NCI-H748 (cell line): ENCODE measurements at regions not wholly inside any gene's neighbourhood (a gene's known extent, or its start where the extent isn't known, plus 50 kb on each side); places are given as distances from the start of the nearest gene placed in this dataset.
"Not testable (repeated sequence)": the region's sequence is repeated elsewhere in the genome, so short reads cannot be mapped to it uniquely, and the experiment has no call there.

Experiments used
- DNase-seq: peaks from one replicate; lab custom pipeline; 2025; ENCODE audit not compliant: unreplicated experiment; lab: John Stamatoyannopoulos, UW

DNA sequence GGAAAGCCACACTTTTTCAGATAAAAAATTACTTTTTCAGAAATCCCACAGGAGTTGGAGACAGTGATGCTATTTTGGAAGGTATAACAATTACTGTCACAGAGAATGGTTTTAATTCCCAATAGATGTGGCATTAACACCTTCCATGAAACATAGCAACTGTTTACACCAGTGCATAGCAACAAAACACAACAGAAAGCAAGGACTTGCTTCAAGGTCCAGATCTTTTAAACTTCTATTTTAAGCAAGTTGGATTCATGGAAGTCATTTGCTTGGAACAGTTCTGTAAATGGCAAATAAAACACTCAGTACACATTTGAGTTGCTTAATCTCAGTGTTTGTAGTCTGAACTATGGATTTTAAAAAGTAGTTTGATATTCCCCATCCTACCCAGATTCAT, 385.9 kb upstream of the SPRY2 start:
- DNase-seq = no peak

DNA sequence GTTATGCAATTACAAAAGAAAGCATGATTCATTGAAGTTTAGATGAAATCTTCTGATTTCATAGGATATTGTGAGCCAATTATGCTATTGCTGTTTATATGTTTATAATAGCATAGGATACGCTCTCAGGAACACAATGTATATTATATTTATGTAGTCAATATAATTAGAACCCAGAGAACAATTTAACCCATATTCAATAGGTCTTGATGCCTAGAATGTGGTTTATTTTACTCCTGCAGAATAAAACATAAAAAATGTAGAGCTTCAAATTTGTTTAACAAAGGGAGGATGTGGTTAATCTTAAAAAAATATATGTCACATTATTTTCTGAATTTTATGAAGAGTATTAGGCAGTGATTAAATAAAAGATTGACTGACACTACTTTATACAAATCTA, 380.8 kb upstream of the SPRY2 start:
- no peak for DNase-seq

DNA sequence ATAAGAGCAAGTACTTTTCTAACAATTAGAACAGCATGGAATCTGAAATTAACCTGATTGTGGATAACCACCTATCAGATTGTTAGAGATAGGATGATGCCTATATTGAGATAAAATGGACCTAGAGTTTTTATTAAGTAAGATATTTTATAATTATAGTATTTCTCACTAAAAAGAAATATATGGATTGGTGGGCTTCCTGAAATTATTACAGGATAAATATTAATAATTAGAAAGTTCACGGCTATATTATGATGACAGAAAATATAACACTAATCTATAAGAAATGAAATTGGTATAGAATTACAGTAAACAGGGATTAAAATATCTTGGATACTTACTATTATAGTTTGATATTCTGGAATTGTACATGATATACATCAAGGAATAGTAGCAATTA, 378.0 kb upstream of the SPRY2 start:
- DNase-seq = no peak

DNA sequence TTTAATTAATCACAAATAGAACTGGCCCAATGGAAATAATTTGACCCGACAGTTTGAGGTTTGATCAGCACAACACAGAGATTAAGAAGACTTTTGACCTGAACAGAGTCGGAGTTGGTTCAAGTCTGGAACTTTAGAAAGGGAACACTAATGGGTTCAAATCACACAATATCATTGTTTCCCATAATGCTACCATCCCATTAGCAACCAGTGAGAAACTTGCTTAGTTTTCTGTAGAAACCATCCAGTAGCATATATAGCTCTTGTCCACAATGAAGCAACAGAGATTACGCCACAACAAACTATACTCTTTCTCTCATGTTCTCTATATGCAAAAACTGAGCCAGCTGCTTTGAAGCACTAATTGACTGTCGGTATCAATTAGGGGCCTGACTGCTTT, 376.9 kb upstream of the SPRY2 start:
- no peak for DNase-seq

DNA sequence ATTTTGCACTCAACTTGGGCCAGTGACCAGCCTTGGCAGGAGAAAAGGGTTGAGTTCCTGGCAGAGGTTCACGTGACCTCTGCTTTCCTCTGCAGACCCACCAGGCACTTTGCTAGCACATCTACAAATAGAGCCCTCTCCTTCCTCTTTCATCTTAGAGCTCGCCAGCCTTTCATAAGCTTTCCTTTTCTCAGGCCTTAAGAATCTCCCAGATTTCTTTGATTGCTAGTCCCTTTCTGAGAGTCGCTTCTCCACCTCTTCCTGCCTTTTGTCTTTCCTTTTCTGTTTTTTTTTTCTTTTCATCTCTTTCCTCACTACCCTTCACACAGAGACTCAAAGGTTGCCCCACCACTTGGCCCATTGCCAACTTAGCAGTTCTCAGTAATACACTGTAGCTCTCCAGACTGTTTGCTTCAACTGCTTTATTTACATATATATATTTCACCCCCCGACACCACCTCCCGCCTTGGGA, 375.7 kb upstream of the SPRY2 start:
- peak; percentile 81 for DNase-seq

DNA sequence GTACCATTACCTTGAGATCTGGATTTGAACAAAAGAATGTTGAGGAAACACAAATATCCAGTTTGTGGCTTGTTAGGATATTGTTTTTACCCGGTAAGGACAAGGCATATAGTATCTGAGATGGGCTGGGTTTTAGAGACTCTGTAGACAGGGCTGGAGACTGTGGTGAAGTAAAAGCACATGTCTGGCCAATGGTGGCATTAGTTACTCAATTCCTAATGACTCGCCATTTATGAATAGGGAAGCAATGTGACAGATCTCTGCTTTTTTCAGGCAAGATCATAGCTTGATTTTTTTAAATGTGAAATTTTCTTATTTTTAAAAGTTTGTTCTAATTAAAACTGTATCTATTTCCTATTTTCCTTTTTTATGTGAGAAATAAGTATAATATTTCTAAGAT, 371.1 kb upstream of the SPRY2 start:
- no peak for DNase-seq

DNA sequence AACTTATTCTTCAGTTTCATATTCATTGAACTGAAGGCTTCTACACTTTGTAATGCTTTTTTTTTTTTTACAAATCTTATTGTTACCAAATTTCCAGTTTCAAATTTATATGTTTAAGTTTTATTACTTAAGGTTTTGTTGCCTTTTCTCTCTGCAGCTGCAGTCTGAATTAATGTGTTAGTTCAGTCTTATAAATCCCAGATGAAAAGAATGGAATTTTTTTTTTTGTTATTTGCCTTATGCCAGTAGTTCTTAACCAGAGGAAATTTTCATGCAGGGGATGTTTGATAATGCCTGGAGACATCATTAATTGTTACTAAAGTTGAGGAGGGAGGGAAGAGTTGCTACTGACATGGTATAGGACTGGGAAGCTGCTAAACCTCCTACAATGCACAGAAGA, 367.9 kb upstream of the SPRY2 start:
- DNase-seq = no peak

DNA sequence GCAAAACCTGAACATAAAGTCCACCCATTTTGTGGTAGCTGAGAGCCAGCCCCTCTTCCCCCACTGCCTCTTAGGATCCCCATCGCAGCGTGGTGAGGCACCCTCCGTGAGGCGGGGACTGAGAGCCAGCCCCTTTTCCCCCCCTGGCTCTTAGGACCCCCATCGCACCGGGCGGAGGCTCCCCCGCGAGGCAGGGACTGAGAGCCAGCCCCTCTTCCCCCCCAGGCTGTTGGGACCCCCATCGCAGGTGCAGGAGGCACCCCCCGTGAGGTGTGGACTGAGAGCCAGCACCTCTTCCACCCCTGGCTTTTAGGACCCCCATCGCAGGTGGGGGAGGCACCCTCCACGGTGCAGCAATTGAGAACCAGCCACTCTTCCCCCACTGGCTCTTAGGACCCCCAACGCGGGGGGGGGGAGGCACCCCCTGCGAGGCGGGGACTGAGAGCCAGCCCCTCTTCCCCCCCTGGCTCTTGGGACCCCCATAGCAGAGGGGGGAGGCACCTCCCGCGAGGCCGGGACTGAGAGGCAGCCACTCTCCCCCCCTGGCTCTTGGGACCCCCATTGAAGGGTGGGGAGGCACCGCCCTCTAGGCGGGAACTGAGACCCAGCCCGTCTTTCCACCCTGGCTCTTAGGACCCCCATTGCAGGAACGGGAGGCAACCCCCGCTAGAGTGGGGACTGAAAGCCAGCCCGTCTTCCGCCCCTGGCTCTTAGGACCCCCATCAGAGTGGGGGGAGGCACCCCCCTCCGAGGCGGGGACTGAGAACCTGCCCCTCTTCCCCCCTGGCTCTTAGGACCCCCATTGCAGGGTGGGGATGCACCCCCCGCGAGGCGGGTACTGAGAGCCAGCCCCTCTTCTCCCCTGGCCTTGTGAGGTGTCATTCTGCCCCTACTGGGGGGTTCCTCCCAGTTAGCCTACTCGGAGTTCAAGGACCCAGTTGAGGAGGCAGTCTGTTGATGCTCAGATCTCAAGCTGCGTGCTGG, 366.4 kb upstream of the SPRY2 start:
- no peak for DNase-seq

DNA sequence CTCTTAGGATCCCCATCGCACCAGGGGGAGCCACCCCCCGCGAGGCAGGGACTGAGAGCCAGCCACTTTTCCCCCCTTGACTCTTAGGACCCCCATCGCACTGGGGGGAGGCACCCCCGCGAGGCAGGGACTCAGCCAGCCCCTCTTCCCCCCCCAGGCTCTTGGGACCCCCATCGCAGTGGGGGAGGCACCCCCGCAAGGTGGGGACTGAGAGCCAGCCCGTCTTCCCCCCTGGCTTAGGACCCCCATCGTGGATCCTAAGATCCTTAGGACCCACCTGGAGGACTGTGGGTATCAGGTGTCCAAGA, 365.2 kb upstream of the SPRY2 start:
- DNase-seq = no peak

DNA sequence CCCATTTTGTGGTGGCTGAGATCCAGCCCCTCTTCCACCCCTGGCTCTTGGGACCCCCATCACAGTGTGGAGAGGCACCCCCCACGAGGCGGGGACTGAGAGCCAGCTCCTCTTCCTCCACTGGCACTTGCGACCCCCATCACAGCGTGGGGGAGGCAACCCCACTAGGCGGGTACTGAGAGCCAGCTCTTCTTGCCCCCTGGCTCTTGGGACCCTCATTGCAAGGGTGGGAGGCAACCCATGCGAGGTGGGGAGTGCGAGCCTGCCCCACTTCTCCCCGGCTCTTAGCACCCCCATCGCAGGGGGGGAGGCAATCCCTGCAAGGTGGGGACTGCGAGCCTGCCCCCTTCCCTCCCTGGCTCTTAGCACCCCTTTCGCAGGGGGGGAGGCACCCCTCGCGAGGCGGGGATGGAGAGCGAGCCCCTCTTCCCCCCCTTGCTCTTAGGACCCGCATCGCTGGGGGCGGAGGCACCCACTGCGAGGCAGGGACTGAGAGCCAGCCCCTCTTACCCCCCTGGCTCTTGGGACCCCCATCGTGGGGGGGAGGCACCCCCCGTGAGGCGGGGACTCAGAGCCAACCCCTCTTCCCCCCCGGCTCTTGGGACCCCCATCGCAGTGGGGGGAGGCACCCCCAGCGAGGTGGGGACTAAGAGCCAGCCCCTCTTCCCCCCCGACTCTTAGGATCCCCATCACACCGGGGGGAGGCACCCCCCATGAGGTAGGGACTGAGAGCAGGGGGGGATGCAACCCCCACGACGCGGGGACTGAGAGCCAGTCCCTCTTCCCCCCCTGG, 364.6 kb upstream of the SPRY2 start:
- no peak for DNase-seq

DNA sequence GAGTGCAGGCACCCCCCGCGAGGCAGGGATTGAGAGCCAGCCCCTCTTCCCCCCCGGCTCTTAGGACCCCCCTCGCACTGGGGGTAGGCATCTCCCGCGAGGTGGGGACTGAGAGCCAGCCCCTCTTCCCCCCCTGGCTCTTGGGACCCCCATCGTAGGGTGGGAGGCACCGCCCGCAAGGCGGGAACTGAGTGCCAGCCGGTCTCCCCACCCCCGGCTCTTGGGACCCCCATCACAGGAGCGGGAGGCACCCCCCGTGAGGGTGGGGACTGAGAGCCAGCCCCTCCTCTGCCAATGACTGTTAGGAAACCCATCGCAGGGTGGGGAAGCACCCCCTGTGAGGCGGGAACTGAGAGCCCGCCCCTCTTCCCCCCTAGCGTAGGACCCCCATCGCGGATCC, 363.4 kb upstream of the SPRY2 start:
- DNase-seq = no peak

DNA sequence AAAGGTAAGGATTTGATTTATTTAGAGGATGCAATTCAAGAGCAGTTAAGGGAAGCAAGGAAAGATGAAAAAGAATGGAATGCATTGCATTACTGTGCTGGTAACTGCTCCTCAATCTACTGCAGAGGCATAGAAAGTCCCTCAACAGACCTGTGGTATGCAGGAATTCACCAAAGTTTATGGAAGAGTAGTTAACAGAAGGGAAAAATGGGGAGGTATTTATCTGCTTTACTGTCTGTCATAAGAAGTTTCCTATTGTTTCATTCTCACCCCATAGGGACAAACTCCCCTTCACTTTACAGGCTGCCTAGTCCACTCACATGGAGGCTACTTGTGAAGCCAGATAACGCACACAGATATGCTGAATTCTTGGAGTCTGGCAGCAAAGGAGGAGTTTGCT, 354.9 kb upstream of the SPRY2 start:
- DNase-seq = no peak

DNA sequence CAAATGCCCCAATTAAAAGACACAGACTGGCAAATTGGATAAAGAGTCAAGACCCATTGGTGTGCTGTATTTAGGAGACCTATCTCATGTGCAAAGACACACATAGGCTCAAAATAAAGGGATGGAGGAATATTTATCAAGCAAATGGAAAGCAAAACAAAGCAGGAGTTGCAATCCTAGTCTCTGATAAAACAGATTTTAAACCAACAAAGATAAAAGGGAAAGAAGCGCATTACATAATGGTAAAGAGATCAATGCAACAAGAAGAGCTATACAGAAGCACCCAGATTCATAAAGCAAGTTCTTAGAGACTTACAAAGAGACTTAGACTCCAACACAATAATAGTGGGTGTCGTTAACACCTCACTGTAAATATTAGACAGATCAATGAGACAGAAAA, 350.9 kb upstream of the SPRY2 start:
- not testable (repeated sequence) for DNase-seq

DNA sequence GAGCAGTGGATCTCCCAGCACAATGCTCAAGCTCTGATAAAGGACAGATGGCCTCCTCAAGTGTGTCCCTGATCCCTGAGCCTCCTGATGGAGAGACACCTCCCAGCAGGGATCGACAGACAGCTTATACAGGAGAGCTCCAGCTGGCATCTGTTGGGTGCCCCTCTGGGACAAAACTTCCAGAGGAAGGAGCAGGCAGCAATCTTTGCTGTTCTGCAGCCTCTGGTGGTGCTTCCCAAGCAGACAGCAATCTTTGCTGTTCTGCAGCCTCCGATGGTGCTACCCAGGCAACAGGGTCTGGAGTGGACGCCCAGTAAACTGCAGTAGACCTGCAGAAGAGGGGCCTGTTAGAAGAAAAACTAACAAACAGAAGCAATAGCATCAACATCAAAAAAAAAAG, 349.3 kb upstream of the SPRY2 start:
- no peak for DNase-seq

DNA sequence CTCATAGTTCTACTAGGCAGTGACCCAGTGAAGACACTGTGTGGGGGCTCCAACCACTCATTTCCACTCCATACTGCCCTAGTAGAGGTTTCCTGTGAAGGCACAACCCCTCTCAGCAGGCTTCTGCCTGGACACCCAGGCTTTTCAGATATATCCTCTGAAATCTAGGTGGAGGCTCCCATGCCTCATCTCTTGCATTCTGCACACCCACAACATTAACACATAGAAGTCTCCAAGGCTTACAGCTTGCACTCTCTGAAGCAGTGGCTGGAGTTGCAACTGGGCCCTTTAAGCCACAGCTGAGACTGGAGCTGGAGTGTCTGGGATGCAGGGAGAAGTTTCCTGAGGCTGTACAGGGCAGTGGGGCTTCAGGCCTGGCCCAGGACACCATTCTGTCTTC, 347.7 kb upstream of the SPRY2 start:
- no peak for DNase-seq

DNA sequence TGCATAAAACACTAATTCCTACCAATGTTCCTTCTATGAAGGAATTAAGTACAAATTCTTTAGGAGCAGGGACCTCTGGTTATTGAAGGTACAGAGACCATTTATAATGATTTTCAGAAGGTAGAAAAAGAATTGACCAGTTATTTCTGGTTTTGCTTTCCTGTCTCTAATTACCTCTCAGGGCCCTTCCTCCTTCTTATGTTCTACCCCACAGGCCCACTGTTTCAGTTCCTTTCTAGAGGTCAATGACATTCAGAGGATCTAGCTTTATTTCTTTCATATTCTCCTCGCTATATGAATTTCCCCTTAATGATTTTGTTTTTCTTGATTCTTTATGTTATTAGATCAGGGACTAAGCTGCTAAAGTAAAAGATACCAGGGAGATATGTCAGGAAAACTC, 345.0 kb upstream of the SPRY2 start:
- no peak for DNase-seq

DNA sequence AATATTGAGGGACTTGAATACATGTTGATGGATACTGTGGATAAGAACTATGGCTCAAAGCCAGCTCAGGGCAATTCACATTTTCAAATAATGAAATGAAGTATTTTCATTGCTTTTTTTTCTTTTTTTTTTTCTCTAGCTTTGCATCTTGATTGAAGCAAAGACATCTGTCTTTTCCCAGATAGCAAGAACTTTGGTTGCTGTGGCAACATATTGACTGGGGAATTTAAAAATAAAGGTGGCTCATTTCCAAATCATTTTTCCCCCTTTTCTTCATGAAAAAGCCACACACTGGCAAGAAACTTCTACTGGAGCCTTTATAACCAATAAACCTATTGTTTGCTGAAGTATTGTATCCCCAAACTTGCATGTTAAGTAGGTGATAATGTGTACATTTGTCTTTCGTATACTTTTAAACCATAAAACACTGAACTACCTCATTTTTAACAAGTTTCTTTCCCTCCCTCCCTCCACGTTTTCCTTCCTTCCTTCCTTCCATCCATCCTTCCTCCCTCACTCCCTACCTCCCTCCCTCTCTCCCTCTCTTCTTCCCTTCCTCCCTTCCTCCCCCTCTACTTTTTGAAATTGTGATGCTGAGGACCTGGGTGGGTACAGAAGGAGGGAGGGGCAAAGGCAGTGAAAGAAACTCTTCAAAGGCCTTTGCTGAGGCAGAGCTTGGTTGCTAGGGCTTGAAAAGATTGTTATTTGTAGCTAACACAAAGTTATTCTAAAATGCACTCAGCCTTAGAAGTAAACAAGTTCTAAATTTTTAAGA, 343.5 kb upstream of the SPRY2 start:
- DNase-seq = no peak

DNA sequence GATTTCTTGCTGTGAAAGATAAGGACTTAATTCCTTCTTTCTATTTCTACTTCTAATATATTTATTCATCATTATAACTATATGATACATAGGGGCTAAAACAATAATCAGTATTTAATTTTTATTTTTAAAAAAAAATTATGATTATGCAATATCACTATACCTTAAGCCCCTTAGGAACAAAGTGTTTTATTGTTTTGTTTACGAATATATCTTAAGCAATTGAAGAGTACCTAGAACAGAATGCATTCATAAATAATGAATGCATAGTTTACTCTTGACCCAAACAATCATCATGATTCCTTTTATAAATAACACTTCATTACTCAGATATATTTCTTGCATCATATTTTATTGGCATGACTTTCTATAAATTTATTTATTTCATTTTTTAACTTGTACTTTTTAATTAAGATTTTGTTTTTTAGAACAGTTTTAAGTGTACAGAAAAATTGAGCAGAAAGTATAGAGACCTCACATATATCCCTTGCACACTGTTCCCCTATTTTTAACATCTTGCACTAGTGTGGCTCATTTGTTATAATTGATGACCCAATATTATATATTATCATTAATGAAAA, 339.9 kb upstream of the SPRY2 start:
- DNase-seq = no peak

DNA sequence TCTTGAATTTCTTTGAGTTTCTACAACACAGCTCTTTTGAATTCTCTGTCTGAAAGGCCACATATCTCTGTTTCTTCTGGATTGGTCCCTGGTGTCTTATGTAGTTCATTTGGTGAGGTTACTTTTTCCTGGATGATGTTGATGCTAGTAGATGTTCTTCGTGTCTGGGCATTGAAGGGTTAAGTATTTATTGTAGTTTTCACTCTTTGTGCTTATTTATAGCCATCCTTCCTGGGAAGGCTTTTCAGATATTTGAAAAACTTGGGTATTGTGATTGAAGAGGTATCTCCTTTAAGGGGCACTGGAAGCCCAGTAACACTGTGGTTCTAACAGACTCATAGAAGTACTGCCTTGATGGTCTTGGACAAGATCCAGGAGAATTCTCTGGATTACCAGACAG, 338.5 kb upstream of the SPRY2 start:
- DNase-seq = no peak

DNA sequence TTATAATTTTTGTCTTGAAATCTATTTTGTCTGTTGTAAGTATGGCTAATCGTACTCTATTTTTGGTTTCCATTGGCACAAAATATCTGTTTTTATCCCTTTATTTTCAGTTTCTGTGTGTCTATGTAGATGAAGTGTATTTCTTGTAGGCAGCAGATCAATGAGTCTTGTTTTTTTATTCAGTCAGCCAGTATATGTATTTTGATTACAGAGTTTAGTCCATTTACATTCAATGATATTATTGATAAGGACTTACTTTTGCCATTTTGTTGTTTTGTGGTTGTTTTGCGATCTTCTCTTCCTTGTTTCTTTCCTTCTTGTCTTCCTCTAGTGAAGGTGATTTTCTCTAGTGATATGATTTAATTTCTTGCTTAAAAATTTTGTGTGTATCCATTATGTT, 336.3 kb upstream of the SPRY2 start:
- DNase-seq = no peak

DNA sequence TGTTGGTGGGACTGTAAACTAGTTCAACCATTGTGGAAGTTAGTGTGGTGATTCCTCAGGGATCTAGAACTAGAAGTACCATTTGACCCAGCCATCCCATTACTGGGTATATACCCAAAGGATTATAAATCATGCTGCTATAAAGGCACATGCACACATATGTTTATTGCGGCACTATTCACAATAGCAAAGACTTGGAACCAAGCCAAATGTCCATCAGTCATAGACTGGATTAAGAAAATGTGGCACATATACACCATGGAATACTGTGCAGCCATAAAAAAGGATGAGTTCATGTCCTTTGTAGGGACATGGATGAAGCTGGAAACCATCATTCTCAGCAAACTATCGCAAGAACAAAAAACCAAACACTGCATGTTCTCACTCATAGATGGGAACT, 334.5 kb upstream of the SPRY2 start:
- not testable (repeated sequence) for DNase-seq
